ENCODE measurements at regions not wholly inside any gene's neighbourhood (a gene's known extent, or its start where the extent isn't known, plus 50 kb on each side); places are given as distances from the start of the nearest gene placed in this dataset.
A peak's percentile ranks its signal among the peaks of the same experiment; 100 is the strongest.

- DNase-seq (ENCODE audit: low spot score): peak; percentile 95
- peak overlapping the region; percentile 5 for H3K4me3 ChIP-seq
- TF ChIP-seq CTCF (IDR thresholded peaks at IDR 0.05): no peak
- H3K27ac ChIP-seq: peak overlapping the region; percentile 63 to 83
These were observed 99.7 kb upstream of the LIPC start for GRCh38 chr15:58331913-58332675.

GRCh38 chr15:58332676-58333400, 99.0 kb upstream of the LIPC start:
- TF ChIP-seq CTCF (IDR thresholded peaks at IDR 0.05): no peak
- H3K4me3 ChIP-seq: no peak overlapping the region
- H3K27ac ChIP-seq: peak overlapping the region; percentile 63 to 83
- no peak for DNase-seq (ENCODE audit: low spot score)

- no peak for TF ChIP-seq CTCF (IDR thresholded peaks at IDR 0.05)
- Histone ChIP-seq H3K4me3 (no peak overlapping the region), H3K27ac (no peak overlapping the region)
- no peak for DNase-seq (ENCODE audit: low spot score)
These were observed 97.0 kb upstream of the LIPC start for GRCh38 chr15:58334803-58335202.

GRCh38 chr15:58336161-58336560, 95.6 kb upstream of the LIPC start:
- Histone ChIP-seq H3K4me3 (no peak overlapping the region), H3K27ac (no peak overlapping the region)
- DNase-seq (ENCODE audit: low spot score): no peak
- no peak for TF ChIP-seq CTCF (IDR thresholded peaks at IDR 0.05)

GRCh38 chr15:58340176-58340575, 91.6 kb upstream of the LIPC start:
- no peak for TF ChIP-seq CTCF (IDR thresholded peaks at IDR 0.05)
- no peak overlapping the region for H3K4me3 ChIP-seq
- no peak for DNase-seq (ENCODE audit: low spot score)
- H3K27ac ChIP-seq: no peak overlapping the region

- DNase-seq (ENCODE audit: low spot score): no peak
- Histone ChIP-seq H3K4me3 (no peak overlapping the region), H3K27ac (no peak overlapping the region)
- no peak for TF ChIP-seq CTCF (IDR thresholded peaks at IDR 0.05)
These were observed 89.3 kb upstream of the LIPC start for GRCh38 chr15:58342508-58342907.
